NCI-H1048 (cell line): ENCODE measurements at regions not wholly inside any gene's neighbourhood (a gene's known extent, or its start where the extent isn't known, plus 50 kb on each side); places are given as distances from the start of the nearest gene placed in this dataset.
A peak's percentile ranks its signal among the peaks of the same experiment; 100 is the strongest.
"Not testable (repeated sequence)": the region's sequence is repeated elsewhere in the genome, so short reads cannot be mapped to it uniquely, and the experiment has no call there.

Experiments used
- DNase-seq: peaks from one replicate; lab custom pipeline; 2025; lab: John Stamatoyannopoulos, UW

- no peak for DNase-seq
Observed at GRCh38 chr6:168193816-168194721, 115.1 kb upstream of the FRMD1 start.

- no peak for DNase-seq
Observed at GRCh38 chr6:168192901-168193815, 114.1 kb upstream of the FRMD1 start.

- peak; percentile 44 for DNase-seq
Observed at GRCh38 chr6:168192195-168192900, 113.3 kb upstream of the FRMD1 start.

- DNase-seq, result no peak
Observed at GRCh38 chr6:168190646-168191443, 111.8 kb upstream of the FRMD1 start.

GRCh38 chr6:168190014-168190405, 111.0 kb upstream of the FRMD1 start:
- no peak for DNase-seq

- DNase-seq, result no peak
Observed at GRCh38 chr6:168189200-168190013, 110.4 kb upstream of the FRMD1 start.

GRCh38 chr6:168188369-168189199, 109.6 kb upstream of the FRMD1 start:
- DNase-seq, result no peak

GRCh38 chr6:168186438-168186837, 107.4 kb upstream of the FRMD1 start:
- DNase-seq, result no peak

GRCh38 chr6:168186018-168186417, 107.0 kb upstream of the FRMD1 start:
- not testable (repeated sequence) for DNase-seq

GRCh38 chr6:168184701-168185100, 105.7 kb upstream of the FRMD1 start:
- DNase-seq, result no peak

- no peak for DNase-seq
Observed at GRCh38 chr6:168183613-168183970, 104.6 kb upstream of the FRMD1 start.

GRCh38 chr6:168182908-168183612, 104.0 kb upstream of the FRMD1 start:
- no peak for DNase-seq

- no peak for DNase-seq
Observed at GRCh38 chr6:168182366-168182765, 103.4 kb upstream of the FRMD1 start.

GRCh38 chr6:168181876-168182275, 102.9 kb upstream of the FRMD1 start:
- no peak for DNase-seq

GRCh38 chr6:168181316-168181715, 102.3 kb upstream of the FRMD1 start:
- DNase-seq, result no peak

GRCh38 chr6:168180548-168181011, 101.6 kb upstream of the FRMD1 start:
- DNase-seq, result no peak

- no peak for DNase-seq
Observed at GRCh38 chr6:168179702-168180382, 100.8 kb upstream of the FRMD1 start.

- DNase-seq, result no peak
Observed at GRCh38 chr6:168179133-168179532, 100.1 kb upstream of the FRMD1 start.
